ENCODE measurements at regions not wholly inside any gene's neighbourhood (a gene's known extent, or its start where the extent isn't known, plus 50 kb on each side); places are given as distances from the start of the nearest gene placed in this dataset.

DNA sequence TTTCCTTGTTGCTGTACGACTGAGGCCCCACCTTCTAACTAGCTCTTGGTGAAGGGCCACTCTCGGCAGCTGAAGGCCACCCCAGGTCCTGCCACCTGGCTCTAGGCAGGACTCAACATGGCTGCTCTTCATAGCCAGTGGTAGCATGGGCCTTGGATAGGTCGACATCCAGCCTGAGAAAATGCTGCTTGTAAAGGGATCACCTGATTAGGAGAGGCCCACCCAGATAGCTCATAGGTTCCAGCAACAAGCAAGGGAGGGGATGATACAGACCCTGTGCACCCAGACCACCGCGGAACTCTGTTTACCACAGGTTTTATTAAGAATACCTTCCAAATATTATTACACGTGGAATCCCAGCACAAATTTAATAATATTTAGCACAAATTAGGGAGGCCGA lies 341.4 kb downstream of the BRD1 start:
- no peak for TF ChIP-seq CTCF (IDR thresholded peaks at IDR 0.05)
- no peak for TF ChIP-seq ZFX (IDR thresholded peaks at IDR 0.05; ENCODE audit: borderline replicate concordance)
